ENCODE measurements at regions not wholly inside any gene's neighbourhood (a gene's known extent, or its start where the extent isn't known, plus 50 kb on each side); places are given as distances from the start of the nearest gene placed in this dataset.

DNA sequence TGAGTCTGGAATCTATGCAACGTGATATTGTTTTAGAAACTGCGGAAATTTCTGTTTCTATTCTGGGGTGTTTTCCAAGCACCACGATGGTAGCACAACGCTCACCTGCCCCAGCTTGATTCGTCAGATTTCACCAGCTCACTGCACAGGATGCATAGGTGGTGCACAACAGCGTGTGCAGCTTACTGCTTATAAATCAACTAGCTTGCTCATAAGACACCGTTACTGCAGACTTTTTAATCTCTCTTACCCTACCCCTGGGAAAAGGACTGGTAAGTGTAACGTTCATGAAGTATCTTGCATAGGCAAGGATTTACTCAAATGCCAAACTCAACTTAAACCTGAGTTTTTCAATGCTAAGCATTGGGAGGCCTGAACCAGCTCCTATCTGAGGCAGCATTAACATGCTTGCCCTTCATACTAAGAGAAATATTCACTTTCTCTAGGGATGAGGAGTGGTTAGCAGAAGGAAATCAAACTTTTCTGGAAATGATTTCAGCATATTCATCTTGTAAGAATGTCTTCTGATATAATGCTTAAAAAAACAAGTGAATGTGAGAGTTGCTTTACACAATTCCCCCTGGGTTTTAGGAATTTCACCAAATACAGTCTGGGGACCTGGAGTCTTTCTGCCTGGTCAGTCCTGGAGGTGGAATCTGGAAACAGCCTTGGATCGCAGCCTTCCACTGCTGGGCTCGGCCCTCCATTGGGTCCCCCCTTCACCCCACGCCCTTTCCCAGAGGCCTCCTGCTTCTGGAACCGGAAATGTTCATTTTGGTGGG, 100.6 kb downstream of the DACT2 start (continued):
- TF ChIP-seq ZNF281 (CRISPR knock-in tag; IDR thresholded peaks at IDR 0.05) = no peak
- TF ChIP-seq ZNF317 (CRISPR knock-in tag; IDR thresholded peaks at IDR 0.05; ENCODE audit: borderline replicate concordance, low read depth) = no peak
- TF ChIP-seq SP1 (CRISPR knock-in tag; conservative IDR thresholded peaks at IDR 0.05) = no peak
- TF ChIP-seq RORB (CRISPR knock-in tag; IDR thresholded peaks at IDR 0.05) = no peak
- TF ChIP-seq USF1 (CRISPR knock-in tag; IDR thresholded peaks at IDR 0.05) = no peak
- TF ChIP-seq ZNF512 (CRISPR knock-in tag; IDR thresholded peaks at IDR 0.05; ENCODE audit: borderline replicate concordance) = no peak
- no peak for TF ChIP-seq ZNF138 (CRISPR knock-in tag; conservative IDR thresholded peaks at IDR 0.05)
- no peak for TF ChIP-seq ATF2 (CRISPR knock-in tag; IDR thresholded peaks at IDR 0.05; ENCODE audit: borderline replicate concordance, low read depth)
- TF ChIP-seq KAT7 (CRISPR knock-in tag; IDR thresholded peaks at IDR 0.05; ENCODE audit: borderline replicate concordance) = no peak
- no peak for TF ChIP-seq ZNF219 (CRISPR knock-in tag; IDR thresholded peaks at IDR 0.05; ENCODE audit: borderline replicate concordance)

GRCh38 chr6:168217880-168218537, 101.6 kb downstream of the DACT2 start:
- H3K4me3 Mint-ChIP-seq = no peak overlapping the region
- H3K36me3 Mint-ChIP-seq = no peaks in the 10 kb centered on the region
- ChIA-PET CTCF (no interaction called here), POLR2A (no interaction called here)
- ATAC-seq (no peak), DNase-seq (ENCODE audit: low spot score) (no peak)
- no peaks in the 10 kb centered on the region for H3K9me3 Mint-ChIP-seq
- H3K27ac Mint-ChIP-seq = no peak overlapping the region
- TF ChIP-seq, protein P1, sequence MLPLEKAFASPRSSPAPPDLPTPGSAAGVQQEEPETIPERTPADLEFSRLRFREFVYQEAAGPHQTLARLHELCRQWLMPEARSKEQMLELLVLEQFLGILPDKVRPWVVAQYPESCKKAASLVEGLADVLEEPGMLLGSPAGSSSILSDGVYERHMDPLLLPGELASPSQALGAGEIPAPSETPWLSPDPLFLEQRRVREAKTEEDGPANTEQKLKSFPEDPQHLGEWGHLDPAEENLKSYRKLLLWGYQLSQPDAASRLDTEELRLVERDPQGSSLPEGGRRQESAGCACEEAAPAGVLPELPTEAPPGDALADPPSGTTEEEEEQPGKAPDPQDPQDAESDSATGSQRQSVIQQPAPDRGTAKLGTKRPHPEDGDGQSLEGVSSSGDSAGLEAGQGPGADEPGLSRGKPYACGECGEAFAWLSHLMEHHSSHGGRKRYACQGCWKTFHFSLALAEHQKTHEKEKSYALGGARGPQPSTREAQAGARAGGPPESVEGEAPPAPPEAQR (CRISPR knock-in tag; IDR thresholded peaks at IDR 0.05) = no peak
- TF ChIP-seq ZNF138 (CRISPR knock-in tag; conservative IDR thresholded peaks at IDR 0.05) = no peak
- no peak for TF ChIP-seq FOXK1 (CRISPR knock-in tag; IDR thresholded peaks at IDR 0.05)
- TF ChIP-seq, protein P2, sequence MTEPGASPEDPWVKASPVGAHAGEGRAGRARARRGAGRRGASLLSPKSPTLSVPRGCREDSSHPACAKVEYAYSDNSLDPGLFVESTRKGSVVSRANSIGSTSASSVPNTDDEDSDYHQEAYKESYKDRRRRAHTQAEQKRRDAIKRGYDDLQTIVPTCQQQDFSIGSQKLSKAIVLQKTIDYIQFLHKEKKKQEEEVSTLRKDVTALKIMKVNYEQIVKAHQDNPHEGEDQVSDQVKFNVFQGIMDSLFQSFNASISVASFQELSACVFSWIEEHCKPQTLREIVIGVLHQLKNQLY (CRISPR knock-in tag; IDR thresholded peaks at IDR 0.05) = no peak
- no peaks in the 10 kb centered on the region; the same call in 1 of the 2 replicates for H3K27me3 Mint-ChIP-seq (ENCODE audit: low read depth)
- H3K4me1 Mint-ChIP-seq = peaks cover 24% of the 10 kb centered on the region
